SK-N-SH (cell line): ENCODE measurements at regions not wholly inside any gene's neighbourhood (a gene's known extent, or its start where the extent isn't known, plus 50 kb on each side); places are given as distances from the start of the nearest gene placed in this dataset.

ENCODE experiments used
- CTCF ChIA-PET: fragments of 300-600, 350-600 bp; formaldehyde crosslinking; extraction: SDS; loops from one replicate; lab custom pipeline; 2021; lab: Yijun Ruan, JAX
- POLR2A ChIA-PET: fragments of 350-600 bp; sonication (Branson Sonifier 250); formaldehyde crosslinking; extraction: SDS; loops from one replicate; lab custom pipeline; 2020; ENCODE audit warnings: antibody characterized with exemption, inconsistent platforms; lab: Yijun Ruan, JAX
- DNase-seq: peaks from one replicate; pipeline ENCODE4 v3.0.0; 2012
- H2AFZ ChIP-seq: fragments of 200-600 bp; sonication (generic); 2 replicates; pipeline ENCODE4 v1.8.1; 2016; ENCODE audit warnings: antibody characterized with exemption, mild to moderate bottlenecking, low read depth
- H3F3A ChIP-seq: fragments of 200-600 bp; sonication (generic); replicated peaks from 2 replicates; pipeline ENCODE3; 2016; ENCODE audit warnings: antibody characterized with exemption, mild to moderate bottlenecking; ENCODE audit not compliant: insufficient read depth
- H3K27ac ChIP-seq, 2 experiments: fragments of 200-500 bp in 1 of 2; fragments of 200-600 bp in 1 of 2; sonication (Bioruptor generic) in 1 of 2; sonication (generic), shearing (Covaris generic) in 1 of 2; 2 replicates each; pipeline versions ENCODE4 v1.5.1 to v1.6.1; 2014 to 2016; ENCODE audit warnings: low read depth in 2 of 2, inconsistent platforms in 1 of 2, low read length in 1 of 2, mild to moderate bottlenecking in 1 of 2, mixed read lengths in 1 of 2
- H3K27me3 ChIP-seq: fragments of 200-600 bp; sonication (generic), shearing (Covaris generic); 2 replicates; pipeline ENCODE4 v1.6.1; 2016; ENCODE audit warnings: mixed run types; ENCODE audit not compliant: insufficient read depth
- H3K36me3 ChIP-seq, 2 experiments: fragments of 200-500 bp in 1 of 2; fragments of 200-600 bp in 1 of 2; sonication (Bioruptor generic) in 1 of 2; sonication (generic) in 1 of 2; replicated peaks in 1 of 2; 2 replicates each; pipeline versions ENCODE3 to v1.5.1; 2014 to 2016; ENCODE audit warnings: low read length in 1 of 2, mild to moderate bottlenecking in 1 of 2; ENCODE audit not compliant: insufficient read depth in 2 of 2, control insufficient read depth in 1 of 2
- H3K4me1 ChIP-seq, 2 experiments: fragments of 200-500 bp in 1 of 2; fragments of 200-600 bp in 1 of 2; sonication (Bioruptor generic) in 1 of 2; sonication (generic), shearing (Covaris generic) in 1 of 2; 2 replicates each; pipeline versions ENCODE4 v1.5.1 to v1.6.1; 2014 to 2016; ENCODE audit warnings: low read depth in 1 of 2, low read length in 1 of 2, mixed run types in 1 of 2; ENCODE audit not compliant: insufficient read depth in 2 of 2, control insufficient read depth in 1 of 2
- H3K4me2 ChIP-seq: fragments of 200-600 bp; sonication (generic), shearing (Covaris generic); 2 replicates; pipeline ENCODE4 v1.6.1; 2017; ENCODE audit warnings: mixed run types
- H3K4me3 ChIP-seq, 2 experiments: fragments of 200-500 bp in 1 of 2; fragments of 200-600 bp in 1 of 2; sonication (Bioruptor generic) in 1 of 2; sonication (generic), shearing (Covaris generic) in 1 of 2; 2 replicates each; pipeline versions ENCODE4 v1.5.1 to v1.8.1; 2014 to 2016; ENCODE audit warnings: low read depth in 2 of 2, inconsistent platforms in 1 of 2, low read length in 1 of 2, mild to moderate bottlenecking in 1 of 2, mixed read lengths in 1 of 2, moderate library complexity in 1 of 2
- H3K79me2 ChIP-seq: fragments of 200-600 bp; sonication (generic); 2 replicates; pipeline ENCODE4 v1.8.1; 2017; ENCODE audit warnings: mild to moderate bottlenecking; ENCODE audit not compliant: insufficient read depth
- H3K9ac ChIP-seq: fragments of 200-600 bp; sonication (generic); 2 replicates; pipeline ENCODE4 v1.6.1; 2017; ENCODE audit warnings: mixed run types
- H3K9me2 ChIP-seq: fragments of 200-600 bp; sonication (generic); 2 replicates; pipeline ENCODE4 v1.6.1; 2017; ENCODE audit warnings: mixed run types
- H3K9me3 ChIP-seq: fragments of 200-600 bp; sonication (generic); 2 replicates; pipeline ENCODE4 v1.6.1; 2017; ENCODE audit warnings: mixed run types, mild to moderate bottlenecking, moderate library complexity
- H4K20me1 ChIP-seq: fragments of 200-600 bp; sonication (generic); 2 replicates; pipeline ENCODE4 v1.6.1; 2017; ENCODE audit warnings: mild to moderate bottlenecking, mixed run types; ENCODE audit not compliant: insufficient read depth
- CHD2 ChIP-seq: fragments of 150-350 bp; IDR thresholded peaks from 2 replicates; pipeline ENCODE4 v1.6.1; 2018; ENCODE audit warnings: low read length; ENCODE audit not compliant: partially characterized antibody
- ELF1 ChIP-seq: IDR thresholded peaks from 2 replicates; pipeline ENCODE4 v1.4.0; 2012
- EP300 ChIP-seq, 2 experiments: IDR thresholded peaks; 2 replicates each; pipeline versions ENCODE4 v1.4.0 to v1.6.1; 2012; ENCODE audit warnings: borderline replicate concordance in 1 of 2, low read depth in 1 of 2, low read length in 1 of 2
- EZH2phosphoT487 ChIP-seq: fragments of 200-600 bp; sonication (generic); IDR thresholded peaks from 2 replicates; pipeline ENCODE4 v1.6.1; 2017; ENCODE audit warnings: low read depth, mixed run types, mild to moderate bottlenecking, antibody characterized with exemption, moderate library complexity, borderline replicate concordance
- FOSL2 ChIP-seq: IDR thresholded peaks from 2 replicates; pipeline ENCODE4 v1.4.0; 2012; ENCODE audit warnings: low read depth, mild to moderate bottlenecking, moderate library complexity, borderline replicate concordance
- GABPA ChIP-seq: IDR thresholded peaks from 2 replicates; pipeline ENCODE4 v1.4.0; 2012; ENCODE audit warnings: low read depth, mild to moderate bottlenecking
- IRF3 ChIP-seq: fragments of 150-350 bp; IDR thresholded peaks from 2 replicates; pipeline ENCODE4 v1.6.1; 2016; ENCODE audit warnings: mild to moderate bottlenecking, low read depth, low read length
- MEF2A ChIP-seq: IDR thresholded peaks from 2 replicates; pipeline ENCODE4 v1.4.0; 2012; ENCODE audit warnings: low read depth, borderline replicate concordance
- NFIC ChIP-seq: IDR thresholded peaks from 2 replicates; pipeline ENCODE4 v1.4.0; 2012; ENCODE audit warnings: borderline replicate concordance
- NRF1 ChIP-seq: IDR thresholded peaks from 2 replicates; pipeline ENCODE4 v1.6.1; 2012; ENCODE audit warnings: low read depth, mild to moderate bottlenecking, low read length
- REST ChIP-seq: IDR thresholded peaks from 2 replicates; pipeline ENCODE4 v1.6.1; 2012; ENCODE audit warnings: mild to moderate bottlenecking, low read depth, low read length, moderate library complexity
- RFX5 ChIP-seq: IDR thresholded peaks from 2 replicates; pipeline ENCODE4 v1.6.1; 2012; ENCODE audit warnings: mild to moderate bottlenecking, improper control_type of control experiment, low read length
- SIN3A ChIP-seq: IDR thresholded peaks from 2 replicates; pipeline ENCODE4 v1.6.1; 2012; ENCODE audit warnings: low read depth, mild to moderate bottlenecking, low read length, moderate library complexity, borderline replicate concordance
- TCF12 ChIP-seq: IDR thresholded peaks from 2 replicates; pipeline ENCODE4 v1.4.0; 2012
- TEAD4 ChIP-seq: IDR thresholded peaks from 2 replicates; pipeline ENCODE4 v1.4.0; 2012; ENCODE audit warnings: mild to moderate bottlenecking, borderline replicate concordance; ENCODE audit not compliant: insufficient read depth
- YY1 ChIP-seq: IDR thresholded peaks from 2 replicates; pipeline ENCODE4 v1.4.0; 2012; ENCODE audit warnings: low read depth, mild to moderate bottlenecking
- WGBS: methylation state at CpG from one replicate; pipeline ENCODE4 v1.1.6; 2017; ENCODE audit warnings: low lambda C conversion rate; 5-methylcytosine and 5-hydroxymethylcytosine counted together
- TF ChIP-seq, protein P1 (sequence below): fragments of 150-350 bp; IDR thresholded peaks from 2 replicates; pipeline ENCODE4 v1.6.1; 2017; ENCODE audit warnings: antibody characterized with exemption, low read length, low read depth, borderline replicate concordance

DNA sequence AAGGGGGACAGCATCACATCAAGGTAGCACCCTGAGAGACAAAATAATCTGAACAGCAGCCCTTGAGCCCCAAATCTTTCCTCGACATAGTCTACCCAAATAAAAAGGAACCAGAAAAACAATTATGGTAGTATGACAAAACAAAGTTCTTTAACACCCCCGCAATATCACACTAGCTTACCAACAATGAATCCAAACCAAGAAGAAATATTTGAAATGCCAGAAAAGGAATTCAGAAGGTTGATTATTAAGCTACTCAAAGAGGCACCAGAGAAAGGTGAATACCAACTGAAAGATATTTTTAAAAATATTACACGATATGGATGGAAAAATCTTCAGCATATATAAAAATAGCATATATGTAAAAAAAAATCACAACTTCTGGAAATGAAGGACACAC, 252.9 kb upstream of the SLITRK6 start:
- 26% methylated on average over 3 of the region's 3 CpGs for WGBS
- no peak overlapping the region for H3K27ac ChIP-seq
- no peaks in the 10 kb centered on the region for H3K9me2 ChIP-seq
- H3K4me3 ChIP-seq = no peak overlapping the region
- POLR2A ChIA-PET = no interaction called here
- no peaks in the 10 kb centered on the region for H3K9me3 ChIP-seq
- H2AFZ ChIP-seq = no peak overlapping the region
- H4K20me1 ChIP-seq = no peaks in the 10 kb centered on the region
- H3K4me1 ChIP-seq = no peaks in the 10 kb centered on the region; a peak in 1 of 4 replicates
- no peaks in the 10 kb centered on the region for H3K36me3 ChIP-seq
- H3K79me2 ChIP-seq = no peaks in the 10 kb centered on the region
- no peaks in the 10 kb centered on the region for H3F3A ChIP-seq
- H3K27me3 ChIP-seq = no peaks in the 10 kb centered on the region
- TF ChIP-seq REST = no peak
- no peak for TF ChIP-seq SIN3A
- no peak for TF ChIP-seq EP300 (IDR thresholded peaks at IDR 0.05; ENCODE audit: borderline replicate concordance in 1 of 2, low read depth in 1 of 2, low read length in 1 of 2)
- no peak for TF ChIP-seq ELF1
- no peak for TF ChIP-seq MEF2A
- no peak for TF ChIP-seq NFIC
- TF ChIP-seq NRF1 = no peak
- TF ChIP-seq, protein P1, sequence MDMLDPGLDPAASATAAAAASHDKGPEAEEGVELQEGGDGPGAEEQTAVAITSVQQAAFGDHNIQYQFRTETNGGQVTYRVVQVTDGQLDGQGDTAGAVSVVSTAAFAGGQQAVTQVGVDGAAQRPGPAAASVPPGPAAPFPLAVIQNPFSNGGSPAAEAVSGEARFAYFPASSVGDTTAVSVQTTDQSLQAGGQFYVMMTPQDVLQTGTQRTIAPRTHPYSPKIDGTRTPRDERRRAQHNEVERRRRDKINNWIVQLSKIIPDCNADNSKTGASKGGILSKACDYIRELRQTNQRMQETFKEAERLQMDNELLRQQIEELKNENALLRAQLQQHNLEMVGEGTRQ = no peak
- no peak for TF ChIP-seq FOSL2
- no peak for TF ChIP-seq CHD2
- no peak for TF ChIP-seq EZH2phosphoT487
- TF ChIP-seq GABPA = no peak
- no peak for TF ChIP-seq TCF12
- no peak for TF ChIP-seq RFX5
- TF ChIP-seq TEAD4 = no peak
- TF ChIP-seq YY1 = no peak
- TF ChIP-seq IRF3 = no peak
- no peak overlapping the region for H3K9ac ChIP-seq
- H3K4me2 ChIP-seq = no peak overlapping the region
- CTCF ChIA-PET = no interaction called here
- no peak for DNase-seq
